ENCODE measurements at regions not wholly inside any gene's neighbourhood (a gene's known extent, or its start where the extent isn't known, plus 50 kb on each side); places are given as distances from the start of the nearest gene placed in this dataset.

GRCh38 chr7:46137725-46138124, 216.7 kb upstream of the IGFBP3 start:
- intact Hi-C loops (cut with DNase I): no loop called here

DNA sequence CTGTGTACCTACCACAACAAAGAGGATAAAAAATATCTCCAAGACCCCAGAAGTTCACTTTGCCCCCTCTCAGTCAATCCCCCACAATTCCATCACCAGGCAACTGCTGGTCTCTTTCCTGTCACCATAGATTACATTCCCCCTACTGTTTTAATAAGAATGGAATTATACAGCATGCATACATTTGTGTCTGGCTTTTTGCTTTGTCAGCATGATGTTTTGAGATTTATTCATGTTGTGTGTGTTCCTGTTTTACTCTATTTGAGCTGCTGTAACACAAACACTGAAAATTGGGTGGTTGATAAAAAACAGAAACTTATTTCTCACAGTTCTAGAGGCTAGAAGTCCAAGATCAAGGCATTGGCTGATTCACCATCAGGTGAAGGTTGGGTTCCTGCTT, 214.5 kb upstream of the IGFBP3 start:
- no peak for TF ChIP-seq CTCF (IDR thresholded peaks at IDR 0.05)
- no peak overlapping the region for H3K27ac ChIP-seq
- no peak overlapping the region for H3K4me3 ChIP-seq
- DNase-seq (no peak), ATAC-seq (no peak)
- intact Hi-C loops (cut with DNase I): no loop called here
- H3K4me1 ChIP-seq: no peaks in the 10 kb centered on the region
- no peaks in the 10 kb centered on the region for H3K9me3 ChIP-seq
- no peaks in the 10 kb centered on the region for H3K36me3 ChIP-seq
- H3K27me3 ChIP-seq: no peaks in the 10 kb centered on the region

More at GRCh38 chr7:46137725-46138124, 216.7 kb upstream of the IGFBP3 start:
- no peak for TF ChIP-seq CTCF (IDR thresholded peaks at IDR 0.05)
- DNase-seq: no peak
- Histone ChIP-seq H3K4me3 (no peak overlapping the region), H3K9me3 (no peaks in the 10 kb centered on the region), H3K36me3 (no peaks in the 10 kb centered on the region), H3K27ac (no peak overlapping the region), H3K27me3 (no peaks in the 10 kb centered on the region), H3K4me1 (no peaks in the 10 kb centered on the region)
- ATAC-seq: no peak

- H3K4me3 ChIP-seq: no peak overlapping the region
- no peaks in the 10 kb centered on the region for H3K9me3 ChIP-seq
- ATAC-seq (no peak), DNase-seq (no peak)
- no peaks in the 10 kb centered on the region for H3K4me1 ChIP-seq
- H3K27me3 ChIP-seq: no peaks in the 10 kb centered on the region
- no peak overlapping the region for H3K27ac ChIP-seq
- no peak for TF ChIP-seq CTCF (IDR thresholded peaks at IDR 0.05)
- no peaks in the 10 kb centered on the region for H3K36me3 ChIP-seq
- intact Hi-C loops (cut with DNase I): no loop called here
Measured at GRCh38 chr7:46134795-46135194, 213.7 kb upstream of the IGFBP3 start.

GRCh38 chr7:46134385-46134784, 213.3 kb upstream of the IGFBP3 start:
- H3K36me3 ChIP-seq: no peaks in the 10 kb centered on the region
- H3K27ac ChIP-seq: no peak overlapping the region
- no peak for TF ChIP-seq CTCF (IDR thresholded peaks at IDR 0.05)
- DNase-seq (no peak), ATAC-seq (no peak)
- H3K4me3 ChIP-seq: no peak overlapping the region
- H3K9me3 ChIP-seq: no peaks in the 10 kb centered on the region
- intact Hi-C loops (cut with DNase I): no loop called here
- no peaks in the 10 kb centered on the region for H3K27me3 ChIP-seq
- H3K4me1 ChIP-seq: no peaks in the 10 kb centered on the region

GRCh38 chr7:46133751-46134150, 212.7 kb upstream of the IGFBP3 start:
- no peak overlapping the region for H3K4me3 ChIP-seq
- no peak for TF ChIP-seq CTCF (IDR thresholded peaks at IDR 0.05)
- DNase-seq (no peak), ATAC-seq (no peak)
- intact Hi-C loops (cut with DNase I): no loop called here
- H3K27me3 ChIP-seq: no peaks in the 10 kb centered on the region
- no peak overlapping the region for H3K27ac ChIP-seq
- no peaks in the 10 kb centered on the region for H3K36me3 ChIP-seq
- no peaks in the 10 kb centered on the region for H3K4me1 ChIP-seq
- no peaks in the 10 kb centered on the region for H3K9me3 ChIP-seq

All from left lung (tissue), 4 donors.